ENCODE measurements at regions not wholly inside any gene's neighbourhood (a gene's known extent, or its start where the extent isn't known, plus 50 kb on each side); places are given as distances from the start of the nearest gene placed in this dataset.

DNA sequence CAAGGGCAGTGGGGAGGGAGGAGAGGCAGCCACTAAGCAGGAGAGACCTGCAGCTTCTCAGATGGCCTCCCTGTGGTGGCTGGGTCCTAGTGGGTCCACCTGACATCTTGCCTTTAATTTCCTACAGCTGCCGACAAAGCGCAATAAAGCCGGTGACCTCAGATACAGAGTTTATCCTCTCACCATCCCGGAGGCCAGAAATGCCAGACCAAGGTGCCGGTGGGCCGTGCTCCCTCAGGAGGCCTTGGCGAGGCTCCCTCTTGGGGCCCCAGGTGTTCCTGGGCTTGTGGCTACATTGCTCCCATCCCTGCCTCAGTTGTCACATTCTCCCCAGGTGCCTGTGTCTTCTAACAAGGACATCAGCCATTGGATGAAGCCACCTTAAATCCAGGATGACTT, 103.0 kb downstream of the ADRA2C start:
- TF ChIP-seq, protein P1, sequence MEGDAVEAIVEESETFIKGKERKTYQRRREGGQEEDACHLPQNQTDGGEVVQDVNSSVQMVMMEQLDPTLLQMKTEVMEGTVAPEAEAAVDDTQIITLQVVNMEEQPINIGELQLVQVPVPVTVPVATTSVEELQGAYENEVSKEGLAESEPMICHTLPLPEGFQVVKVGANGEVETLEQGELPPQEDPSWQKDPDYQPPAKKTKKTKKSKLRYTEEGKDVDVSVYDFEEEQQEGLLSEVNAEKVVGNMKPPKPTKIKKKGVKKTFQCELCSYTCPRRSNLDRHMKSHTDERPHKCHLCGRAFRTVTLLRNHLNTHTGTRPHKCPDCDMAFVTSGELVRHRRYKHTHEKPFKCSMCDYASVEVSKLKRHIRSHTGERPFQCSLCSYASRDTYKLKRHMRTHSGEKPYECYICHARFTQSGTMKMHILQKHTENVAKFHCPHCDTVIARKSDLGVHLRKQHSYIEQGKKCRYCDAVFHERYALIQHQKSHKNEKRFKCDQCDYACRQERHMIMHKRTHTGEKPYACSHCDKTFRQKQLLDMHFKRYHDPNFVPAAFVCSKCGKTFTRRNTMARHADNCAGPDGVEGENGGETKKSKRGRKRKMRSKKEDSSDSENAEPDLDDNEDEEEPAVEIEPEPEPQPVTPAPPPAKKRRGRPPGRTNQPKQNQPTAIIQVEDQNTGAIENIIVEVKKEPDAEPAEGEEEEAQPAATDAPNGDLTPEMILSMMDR (IDR thresholded peaks at IDR 0.05; ENCODE audit: poor library complexity): no peak
- TF ChIP-seq EZH2 (IDR thresholded peaks at IDR 0.05; ENCODE audit: borderline replicate concordance): no peak
- TF ChIP-seq EZH2phosphoT487 (IDR thresholded peaks at IDR 0.05; ENCODE audit: low read depth, severe bottlenecking, unreplicated experiment): no peak

Data from hepatocyte (in vitro differentiated cells).